HepG2 (cell line): ENCODE measurements at regions not wholly inside any gene's neighbourhood (a gene's known extent, or its start where the extent isn't known, plus 50 kb on each side); places are given as distances from the start of the nearest gene placed in this dataset.

ENCODE experiments used
- ATRX ChIP-seq: sonication (generic); formaldehyde crosslinking; IDR thresholded peaks from 2 replicates; pipeline ENCODE4 v1.4.0; 2020; ENCODE audit warnings: missing genetic modification reagents, borderline replicate concordance
- FLYWCH1 ChIP-seq: sonication (generic); formaldehyde crosslinking; IDR thresholded peaks from 2 replicates; pipeline ENCODE4 v1.8.1; 2023; ENCODE audit warnings: mild to moderate bottlenecking, missing genetic modification reagents
- MAFK ChIP-seq, 2 experiments: IDR thresholded peaks in 1 of 2; conservative IDR thresholded peaks in 1 of 2; 2 replicates each; pipeline ENCODE4 v1.6.1; 2011; ENCODE audit warnings: improper control_type of control experiment in 2 of 2, low read length in 2 of 2
- PHF8 ChIP-seq: sonication (generic); formaldehyde crosslinking; IDR thresholded peaks from 2 replicates; pipeline ENCODE4 v1.5.0; 2020; ENCODE audit warnings: missing genetic modification reagents
- SNAPC2 ChIP-seq: sonication (generic); formaldehyde crosslinking; IDR thresholded peaks from 2 replicates; pipeline ENCODE4 v1.8.1; 2022; ENCODE audit warnings: mild to moderate bottlenecking, missing genetic modification reagents
- ZNF224 ChIP-seq: sonication (generic); formaldehyde crosslinking; IDR thresholded peaks from 2 replicates; pipeline ENCODE4 v1.5.0; 2020; ENCODE audit warnings: mild to moderate bottlenecking, missing genetic modification reagents
- ZNF34 ChIP-seq: sonication (generic); formaldehyde crosslinking; IDR thresholded peaks from 2 replicates; pipeline ENCODE4 v1.4.0; 2020; ENCODE audit warnings: mild to moderate bottlenecking, missing genetic modification reagents, borderline replicate concordance
- ZNF772 ChIP-seq: sonication (generic); formaldehyde crosslinking; IDR thresholded peaks from 2 replicates; pipeline ENCODE4 v1.5.0; 2020; ENCODE audit warnings: mild to moderate bottlenecking, missing genetic modification reagents
- TF ChIP-seq, protein P1 (sequence below): sonication (generic); formaldehyde crosslinking; IDR thresholded peaks from 2 replicates; pipeline ENCODE4 v1.8.1; 2023; ENCODE audit warnings: mild to moderate bottlenecking, moderate library complexity, missing genetic modification reagents
- TF ChIP-seq, protein P2 (sequence below): sonication (generic); formaldehyde crosslinking; IDR thresholded peaks from 2 replicates; pipeline ENCODE4 v1.5.1; 2020; ENCODE audit warnings: missing genetic modification reagents, mild to moderate bottlenecking, borderline replicate concordance
- TF ChIP-seq, protein P3 (sequence below): sonication (generic); formaldehyde crosslinking; IDR thresholded peaks from 2 replicates; pipeline ENCODE4 v1.4.0; 2020; ENCODE audit warnings: missing genetic modification reagents, borderline replicate concordance
- TF ChIP-seq, protein P4 (sequence below): sonication (generic); formaldehyde crosslinking; IDR thresholded peaks from 2 replicates; pipeline ENCODE4 v1.5.0; 2020; ENCODE audit warnings: mild to moderate bottlenecking, missing genetic modification reagents

DNA sequence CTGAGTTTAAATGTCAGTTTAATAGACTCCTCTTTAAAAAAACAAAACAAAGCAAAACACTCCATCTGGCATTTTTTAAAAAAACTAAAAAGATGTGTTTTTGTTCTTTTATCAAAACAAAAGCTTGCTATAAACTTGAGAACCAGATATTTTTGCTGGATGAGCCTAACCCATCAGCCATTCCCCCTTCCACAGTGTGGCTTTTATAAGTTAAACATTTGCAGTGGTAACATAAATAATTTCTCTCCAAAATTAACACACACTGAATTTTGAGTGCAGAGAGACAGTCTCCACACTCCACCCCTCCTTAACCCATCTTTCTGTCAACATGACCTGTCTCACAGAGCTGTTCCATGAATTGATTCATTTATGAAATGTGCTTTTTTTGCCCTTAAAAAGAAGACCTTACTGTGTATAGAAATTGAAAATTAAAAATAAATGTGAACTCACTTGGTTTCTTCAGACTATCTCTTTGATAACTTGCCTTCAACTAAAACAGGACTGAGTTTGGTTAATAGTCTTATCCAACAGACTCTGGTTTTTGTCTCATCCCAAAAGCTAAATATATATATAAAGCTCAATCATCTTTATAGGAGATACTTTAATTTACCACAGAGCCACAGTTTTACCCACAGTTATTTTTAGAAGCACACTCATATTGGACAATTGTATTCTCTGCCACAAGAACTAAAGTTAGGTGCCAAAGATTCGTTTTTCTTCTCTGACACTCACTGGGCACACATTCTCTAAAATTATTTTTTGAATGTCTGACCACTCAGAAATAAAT lies 64.8 kb upstream of the STK39 start (continued):
- TF ChIP-seq, protein P1, sequence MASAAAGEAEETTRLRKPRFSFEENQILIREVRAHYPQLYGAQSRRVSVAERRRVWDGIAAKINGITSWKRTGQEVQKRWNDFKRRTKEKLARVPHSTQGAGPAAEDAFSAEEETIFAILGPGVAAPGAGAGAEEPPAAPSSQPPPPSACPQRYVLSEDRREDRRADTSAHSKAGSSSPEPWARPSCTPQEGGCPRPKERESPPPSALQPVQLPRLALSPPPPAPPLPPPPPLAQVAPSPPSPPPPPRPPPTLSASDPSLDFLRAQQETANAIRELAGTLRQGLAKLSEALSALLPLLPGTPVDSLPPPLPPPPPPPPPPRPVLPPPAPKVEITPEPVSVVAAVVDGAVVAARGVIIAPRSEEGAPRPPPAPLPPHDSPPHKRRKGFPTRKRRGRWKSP: no peak
- TF ChIP-seq, protein P2, sequence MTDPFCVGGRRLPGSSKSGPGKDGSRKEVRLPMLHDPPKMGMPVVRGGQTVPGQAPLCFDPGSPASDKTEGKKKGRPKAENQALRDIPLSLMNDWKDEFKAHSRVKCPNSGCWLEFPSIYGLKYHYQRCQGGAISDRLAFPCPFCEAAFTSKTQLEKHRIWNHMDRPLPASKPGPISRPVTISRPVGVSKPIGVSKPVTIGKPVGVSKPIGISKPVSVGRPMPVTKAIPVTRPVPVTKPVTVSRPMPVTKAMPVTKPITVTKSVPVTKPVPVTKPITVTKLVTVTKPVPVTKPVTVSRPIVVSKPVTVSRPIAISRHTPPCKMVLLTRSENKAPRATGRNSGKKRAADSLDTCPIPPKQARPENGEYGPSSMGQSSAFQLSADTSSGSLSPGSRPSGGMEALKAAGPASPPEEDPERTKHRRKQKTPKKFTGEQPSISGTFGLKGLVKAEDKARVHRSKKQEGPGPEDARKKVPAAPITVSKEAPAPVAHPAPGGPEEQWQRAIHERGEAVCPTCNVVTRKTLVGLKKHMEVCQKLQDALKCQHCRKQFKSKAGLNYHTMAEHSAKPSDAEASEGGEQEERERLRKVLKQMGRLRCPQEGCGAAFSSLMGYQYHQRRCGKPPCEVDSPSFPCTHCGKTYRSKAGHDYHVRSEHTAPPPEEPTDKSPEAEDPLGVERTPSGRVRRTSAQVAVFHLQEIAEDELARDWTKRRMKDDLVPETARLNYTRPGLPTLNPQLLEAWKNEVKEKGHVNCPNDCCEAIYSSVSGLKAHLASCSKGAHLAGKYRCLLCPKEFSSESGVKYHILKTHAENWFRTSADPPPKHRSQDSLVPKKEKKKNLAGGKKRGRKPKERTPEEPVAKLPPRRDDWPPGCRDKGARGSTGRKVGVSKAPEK (CRISPR knock-in tag): no peak
- no peak for TF ChIP-seq ZNF224 (CRISPR knock-in tag)
- TF ChIP-seq MAFK (conservative IDR thresholded peaks at IDR 0.05 in 1 of 2, IDR thresholded peaks at IDR 0.05 in 1 of 2; ENCODE audit: low read length in 2 of 2): no peak
- TF ChIP-seq, protein P3, sequence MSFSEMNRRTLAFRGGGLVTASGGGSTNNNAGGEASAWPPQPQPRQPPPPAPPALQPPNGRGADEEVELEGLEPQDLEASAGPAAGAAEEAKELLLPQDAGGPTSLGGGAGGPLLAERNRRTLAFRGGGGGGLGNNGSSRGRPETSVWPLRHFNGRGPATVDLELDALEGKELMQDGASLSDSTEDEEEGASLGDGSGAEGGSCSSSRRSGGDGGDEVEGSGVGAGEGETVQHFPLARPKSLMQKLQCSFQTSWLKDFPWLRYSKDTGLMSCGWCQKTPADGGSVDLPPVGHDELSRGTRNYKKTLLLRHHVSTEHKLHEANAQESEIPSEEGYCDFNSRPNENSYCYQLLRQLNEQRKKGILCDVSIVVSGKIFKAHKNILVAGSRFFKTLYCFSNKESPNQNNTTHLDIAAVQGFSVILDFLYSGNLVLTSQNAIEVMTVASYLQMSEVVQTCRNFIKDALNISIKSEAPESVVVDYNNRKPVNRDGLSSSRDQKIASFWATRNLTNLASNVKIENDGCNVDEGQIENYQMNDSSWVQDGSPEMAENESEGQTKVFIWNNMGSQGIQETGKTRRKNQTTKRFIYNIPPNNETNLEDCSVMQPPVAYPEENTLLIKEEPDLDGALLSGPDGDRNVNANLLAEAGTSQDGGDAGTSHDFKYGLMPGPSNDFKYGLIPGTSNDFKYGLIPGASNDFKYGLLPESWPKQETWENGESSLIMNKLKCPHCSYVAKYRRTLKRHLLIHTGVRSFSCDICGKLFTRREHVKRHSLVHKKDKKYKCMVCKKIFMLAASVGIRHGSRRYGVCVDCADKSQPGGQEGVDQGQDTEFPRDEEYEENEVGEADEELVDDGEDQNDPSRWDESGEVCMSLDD (CRISPR knock-in tag): no peak
- no peak for TF ChIP-seq SNAPC2 (CRISPR knock-in tag)
- TF ChIP-seq ZNF34 (CRISPR knock-in tag): no peak
- TF ChIP-seq ZNF772 (CRISPR knock-in tag): no peak
- TF ChIP-seq ATRX (CRISPR knock-in tag): no peak
- TF ChIP-seq PHF8 (CRISPR knock-in tag): no peak
- TF ChIP-seq FLYWCH1 (CRISPR knock-in tag): no peak
- TF ChIP-seq, protein P4, sequence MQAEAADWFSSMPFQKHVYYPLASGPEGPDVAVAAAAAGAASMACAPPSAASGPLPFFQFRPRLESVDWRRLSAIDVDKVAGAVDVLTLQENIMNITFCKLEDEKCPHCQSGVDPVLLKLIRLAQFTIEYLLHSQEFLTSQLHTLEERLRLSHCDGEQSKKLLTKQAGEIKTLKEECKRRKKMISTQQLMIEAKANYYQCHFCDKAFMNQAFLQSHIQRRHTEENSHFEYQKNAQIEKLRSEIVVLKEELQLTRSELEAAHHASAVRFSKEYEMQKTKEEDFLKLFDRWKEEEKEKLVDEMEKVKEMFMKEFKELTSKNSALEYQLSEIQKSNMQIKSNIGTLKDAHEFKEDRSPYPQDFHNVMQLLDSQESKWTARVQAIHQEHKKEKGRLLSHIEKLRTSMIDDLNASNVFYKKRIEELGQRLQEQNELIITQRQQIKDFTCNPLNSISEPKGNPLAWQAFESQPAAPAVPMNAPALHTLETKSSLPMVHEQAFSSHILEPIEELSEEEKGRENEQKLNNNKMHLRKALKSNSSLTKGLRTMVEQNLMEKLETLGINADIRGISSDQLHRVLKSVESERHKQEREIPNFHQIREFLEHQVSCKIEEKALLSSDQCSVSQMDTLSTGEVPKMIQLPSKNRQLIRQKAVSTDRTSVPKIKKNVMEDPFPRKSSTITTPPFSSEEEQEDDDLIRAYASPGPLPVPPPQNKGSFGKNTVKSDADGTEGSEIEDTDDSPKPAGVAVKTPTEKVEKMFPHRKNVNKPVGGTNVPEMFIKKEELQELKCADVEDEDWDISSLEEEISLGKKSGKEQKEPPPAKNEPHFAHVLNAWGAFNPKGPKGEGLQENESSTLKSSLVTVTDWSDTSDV (CRISPR knock-in tag): no peak
